Endodermal cell (in vitro differentiated cells): ENCODE measurements at regions not wholly inside any gene's neighbourhood (a gene's known extent, or its start where the extent isn't known, plus 50 kb on each side); places are given as distances from the start of the nearest gene placed in this dataset.

Experiments
- DNase-seq: peaks from one replicate; pipeline ENCODE4 v3.0.0-alpha.2; 2017
- H3K27ac ChIP-seq: 2 replicates; pipeline ENCODE4 v1.5.1; 2013; ENCODE audit warnings: mild to moderate bottlenecking, low read depth, low read length, moderate library complexity
- H3K27me3 ChIP-seq: 2 replicates; pipeline ENCODE4 v1.6.1; 2013; ENCODE audit warnings: mild to moderate bottlenecking, low read length, moderate library complexity; ENCODE audit not compliant: insufficient read depth, control insufficient read depth, poor library complexity, severe bottlenecking
- H3K36me3 ChIP-seq: 2 replicates; pipeline ENCODE4 v1.7.0; 2013; ENCODE audit warnings: mild to moderate bottlenecking, low read length, moderate library complexity; ENCODE audit not compliant: control insufficient read depth, insufficient read depth
- H3K4me1 ChIP-seq: one replicate; pipeline ENCODE4 v1.7.0; 2013; ENCODE audit warnings: low read length; ENCODE audit not compliant: control insufficient read depth, insufficient read depth
- H3K4me3 ChIP-seq: 2 replicates; pipeline ENCODE4 v1.5.1; 2013; ENCODE audit warnings: mild to moderate bottlenecking, low read length, moderate library complexity
- H3K9ac ChIP-seq: 2 replicates; pipeline ENCODE4 v1.6.1; 2013; ENCODE audit warnings: mild to moderate bottlenecking, low read length, moderate library complexity; ENCODE audit not compliant: poor library complexity, severe bottlenecking; ENCODE audit errors: extremely low read depth
- H3K9me3 ChIP-seq: 2 replicates; pipeline ENCODE4 v1.6.1; 2013; ENCODE audit warnings: mild to moderate bottlenecking, low read length, moderate library complexity; ENCODE audit not compliant: control insufficient read depth
- H3K27ac Mint-ChIP-seq: 2 replicates; pipeline ENCODE4 v1.8.0; 2020; ENCODE audit warnings: mixed read lengths
- H3K27me3 Mint-ChIP-seq: 2 replicates; pipeline ENCODE4 v1.8.0; 2021; ENCODE audit warnings: mild to moderate bottlenecking, mixed read lengths; ENCODE audit not compliant: insufficient read depth
- H3K36me3 Mint-ChIP-seq: 2 replicates; pipeline ENCODE4 v1.8.0; 2020; ENCODE audit warnings: low read depth, mixed read lengths
- H3K4me1 Mint-ChIP-seq: 2 replicates; pipeline ENCODE4 v1.8.0; 2020; ENCODE audit warnings: mixed read lengths
- H3K4me3 Mint-ChIP-seq: 2 replicates; pipeline ENCODE4 v1.8.0; 2020; ENCODE audit warnings: mild to moderate bottlenecking, moderate library complexity, mixed read lengths
- H3K9me3 Mint-ChIP-seq: 2 replicates; pipeline ENCODE4 v1.8.0; 2020; ENCODE audit warnings: mild to moderate bottlenecking, mixed read lengths
- WGBS, 2 experiments: methylation state at CpG; one replicate each; pipeline versions ENCODE4 v1.1.5 to v1.1.7; 2013; ENCODE audit warnings: missing lambda C conversion rate in 2 of 2, mixed read lengths in 1 of 2; ENCODE audit not compliant: insufficient coverage in 1 of 2, insufficient read length in 1 of 2; 5-methylcytosine and 5-hydroxymethylcytosine counted together
- TF ChIP-seq, protein P1 (sequence below): fragments of 200-600 bp; sonication (generic); conservative IDR thresholded peaks from 2 replicates; pipeline ENCODE4 v1.5.0; 2021; ENCODE audit warnings: antibody characterized with exemption, mild to moderate bottlenecking

DNA sequence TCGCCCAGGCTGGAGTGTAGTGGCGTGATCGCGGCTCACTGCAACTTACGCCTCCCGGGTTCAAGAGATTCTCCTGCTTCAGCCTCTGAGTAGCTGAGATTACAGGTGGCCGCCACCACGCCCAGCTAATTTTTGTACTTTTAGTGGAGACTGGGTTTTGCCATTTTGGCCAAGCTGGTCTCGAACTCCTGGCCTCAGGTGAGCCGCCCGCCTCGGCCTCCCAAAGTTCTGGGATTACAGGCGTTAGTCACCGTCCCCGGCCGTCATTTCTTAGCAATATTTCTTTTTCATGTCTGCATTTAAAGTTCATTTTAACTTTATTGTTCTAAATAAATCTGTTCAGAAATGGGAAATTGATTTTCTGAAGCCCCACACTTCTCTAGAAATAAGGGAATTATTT is 597.3 kb upstream of the DDX18 start:
- H3K4me1 Mint-ChIP-seq = peaks cover 10% of the 10 kb centered on the region
- Histone ChIP-seq H3K4me3 (no peak overlapping the region), H3K9ac (no peak overlapping the region), H3K27me3 (no peaks in the 10 kb centered on the region), H3K27ac (no peak overlapping the region), H3K4me1 (no peaks in the 10 kb centered on the region), H3K36me3 (no peaks in the 10 kb centered on the region), H3K9me3 (no peaks in the 10 kb centered on the region)
- no peak overlapping the region for H3K4me3 Mint-ChIP-seq
- H3K9me3 Mint-ChIP-seq = no peaks in the 10 kb centered on the region
- TF ChIP-seq, protein P1, sequence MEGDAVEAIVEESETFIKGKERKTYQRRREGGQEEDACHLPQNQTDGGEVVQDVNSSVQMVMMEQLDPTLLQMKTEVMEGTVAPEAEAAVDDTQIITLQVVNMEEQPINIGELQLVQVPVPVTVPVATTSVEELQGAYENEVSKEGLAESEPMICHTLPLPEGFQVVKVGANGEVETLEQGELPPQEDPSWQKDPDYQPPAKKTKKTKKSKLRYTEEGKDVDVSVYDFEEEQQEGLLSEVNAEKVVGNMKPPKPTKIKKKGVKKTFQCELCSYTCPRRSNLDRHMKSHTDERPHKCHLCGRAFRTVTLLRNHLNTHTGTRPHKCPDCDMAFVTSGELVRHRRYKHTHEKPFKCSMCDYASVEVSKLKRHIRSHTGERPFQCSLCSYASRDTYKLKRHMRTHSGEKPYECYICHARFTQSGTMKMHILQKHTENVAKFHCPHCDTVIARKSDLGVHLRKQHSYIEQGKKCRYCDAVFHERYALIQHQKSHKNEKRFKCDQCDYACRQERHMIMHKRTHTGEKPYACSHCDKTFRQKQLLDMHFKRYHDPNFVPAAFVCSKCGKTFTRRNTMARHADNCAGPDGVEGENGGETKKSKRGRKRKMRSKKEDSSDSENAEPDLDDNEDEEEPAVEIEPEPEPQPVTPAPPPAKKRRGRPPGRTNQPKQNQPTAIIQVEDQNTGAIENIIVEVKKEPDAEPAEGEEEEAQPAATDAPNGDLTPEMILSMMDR = no peak
- WGBS, 2 experiments = 97 to 98% methylated on average over 12 to 16 of the region's 16 CpGs
- H3K36me3 Mint-ChIP-seq = no peaks in the 10 kb centered on the region
- H3K27me3 Mint-ChIP-seq = no peaks in the 10 kb centered on the region
- H3K27ac Mint-ChIP-seq = no peak overlapping the region
- DNase-seq = no peak

DNA sequence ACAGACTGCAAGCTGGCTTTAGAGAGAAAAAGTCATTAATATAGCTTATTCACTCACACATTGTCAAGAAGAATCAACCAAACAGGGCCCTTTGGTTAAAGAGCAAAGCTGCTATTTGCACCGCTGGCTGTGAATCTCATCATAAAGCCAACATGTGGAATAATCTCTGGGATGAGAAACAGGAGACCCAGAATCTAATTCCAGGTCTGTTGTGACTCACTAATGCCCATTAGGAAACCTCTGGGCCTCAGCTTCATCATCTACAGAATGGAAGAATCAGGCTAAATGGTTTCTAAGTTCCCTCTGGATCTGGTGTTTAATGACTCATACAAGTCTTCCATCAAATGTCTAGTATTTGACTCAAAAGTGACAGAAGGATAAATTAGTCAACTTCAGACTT is 591.7 kb upstream of the DDX18 start:
- no peaks in the 10 kb centered on the region for H3K4me1 Mint-ChIP-seq
- no peak overlapping the region for H3K9ac ChIP-seq
- H3K27me3 Mint-ChIP-seq = no peaks in the 10 kb centered on the region
- H3K36me3 ChIP-seq = no peaks in the 10 kb centered on the region
- no peaks in the 10 kb centered on the region for H3K27me3 ChIP-seq
- no peak for DNase-seq
- H3K9me3 Mint-ChIP-seq = peaks cover 12% of the 10 kb centered on the region
- WGBS, 2 experiments = 86% methylated on average over 1 of the region's 1 CpG
- H3K4me3 Mint-ChIP-seq = no peak overlapping the region
- no peak overlapping the region for H3K27ac ChIP-seq
- H3K27ac Mint-ChIP-seq = no peak overlapping the region
- no peaks in the 10 kb centered on the region for H3K4me1 ChIP-seq
- TF ChIP-seq, protein P1 = no peak
- H3K36me3 Mint-ChIP-seq = peaks cover 5% of the 10 kb centered on the region
- no peaks in the 10 kb centered on the region for H3K9me3 ChIP-seq
- H3K4me3 ChIP-seq = no peak overlapping the region

DNA sequence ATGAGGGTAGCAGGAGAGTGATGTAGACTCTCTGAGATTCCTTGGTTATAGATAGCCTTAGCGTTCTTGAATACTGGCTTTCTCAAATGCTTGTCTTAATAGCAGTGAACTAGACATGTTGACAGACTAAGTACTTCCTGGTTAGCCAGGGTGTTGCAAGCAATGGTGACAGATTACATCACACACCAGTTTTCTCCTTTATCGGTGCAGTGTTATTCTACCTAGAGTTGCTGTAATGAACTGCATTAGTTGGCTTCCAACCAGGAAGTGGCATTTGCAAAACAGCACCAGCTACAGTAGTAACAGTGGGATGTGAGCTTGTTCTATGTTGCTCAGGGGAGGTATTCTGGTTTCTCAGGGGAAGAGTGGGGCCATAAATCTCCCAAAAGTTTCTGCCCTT is 582.2 kb upstream of the DDX18 start:
- no peak overlapping the region for H3K9ac ChIP-seq
- H3K4me1 Mint-ChIP-seq = no peaks in the 10 kb centered on the region
- H3K36me3 ChIP-seq = no peaks in the 10 kb centered on the region
- H3K9me3 Mint-ChIP-seq = peaks cover 36% of the 10 kb centered on the region
- H3K27ac ChIP-seq = no peak overlapping the region
- H3K4me1 ChIP-seq = no peaks in the 10 kb centered on the region
- 89 to 100% methylated on average over 1 to 2 of the region's 2 CpGs for WGBS, 2 experiments
- H3K27ac Mint-ChIP-seq = no peak overlapping the region
- peaks cover 4% of the 10 kb centered on the region for H3K9me3 ChIP-seq
- no peaks in the 10 kb centered on the region for H3K27me3 ChIP-seq
- no peak overlapping the region for H3K4me3 ChIP-seq
- peaks cover 1% of the 10 kb centered on the region for H3K36me3 Mint-ChIP-seq
- H3K4me3 Mint-ChIP-seq = no peak overlapping the region
- H3K27me3 Mint-ChIP-seq = no peaks in the 10 kb centered on the region
- TF ChIP-seq, protein P1 = no peak
- no peak for DNase-seq
